IPS DF 4.7 (cell line): ENCODE measurements at regions not wholly inside any gene's neighbourhood (a gene's known extent, or its start where the extent isn't known, plus 50 kb on each side); places are given as distances from the start of the nearest gene placed in this dataset.
"Not testable (repeated sequence)": the region's sequence is repeated elsewhere in the genome, so short reads cannot be mapped to it uniquely, and the experiment has no call there.

Experiments used
- DNase-seq: peaks from one replicate; pipeline ENCODE4 v3.0.0-alpha.2; 2013; ENCODE audit warnings: low spot score; ENCODE audit errors: extremely low read depth

DNA sequence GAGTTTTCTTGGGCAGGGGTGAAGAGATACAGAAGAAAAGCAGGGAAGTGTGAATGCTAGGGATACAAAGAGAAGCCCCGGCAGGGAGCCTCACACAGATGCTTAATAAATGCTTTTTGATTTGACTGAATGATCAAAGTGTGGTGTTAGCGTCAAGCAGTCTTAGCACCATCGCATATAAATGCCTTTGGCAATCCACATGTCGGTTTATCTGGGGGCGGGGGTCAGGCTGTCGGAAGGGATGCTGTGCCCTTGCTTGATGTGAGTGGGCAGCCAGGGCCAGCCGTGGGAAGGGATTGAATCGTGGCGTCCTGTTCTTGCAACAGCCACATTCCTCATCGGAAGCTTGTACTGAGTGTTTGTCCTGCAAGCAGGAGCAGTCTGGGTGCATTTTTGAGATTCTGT lies 173.1 kb downstream of the LACC1 start:
- no peak for DNase-seq

DNA sequence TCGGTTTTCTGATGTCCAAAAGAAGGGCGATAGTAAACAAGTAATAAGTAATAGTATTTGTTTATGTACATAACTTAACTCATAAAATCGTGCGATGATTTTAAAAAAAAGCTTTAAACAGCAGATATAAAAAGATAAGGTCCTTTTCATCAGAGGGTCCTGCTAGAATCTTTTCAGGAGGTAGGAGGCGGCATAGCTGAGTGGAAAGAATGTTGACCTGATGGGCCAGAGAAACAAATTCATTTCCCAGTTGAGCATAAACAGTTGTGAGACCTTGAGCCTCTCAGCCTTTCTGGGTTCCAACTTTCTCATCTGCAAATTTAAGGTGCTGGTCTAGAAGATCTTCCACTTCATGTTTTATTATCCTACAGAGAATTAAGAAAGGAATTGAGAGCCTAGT lies 173.5 kb downstream of the LACC1 start:
- no peak for DNase-seq

DNA sequence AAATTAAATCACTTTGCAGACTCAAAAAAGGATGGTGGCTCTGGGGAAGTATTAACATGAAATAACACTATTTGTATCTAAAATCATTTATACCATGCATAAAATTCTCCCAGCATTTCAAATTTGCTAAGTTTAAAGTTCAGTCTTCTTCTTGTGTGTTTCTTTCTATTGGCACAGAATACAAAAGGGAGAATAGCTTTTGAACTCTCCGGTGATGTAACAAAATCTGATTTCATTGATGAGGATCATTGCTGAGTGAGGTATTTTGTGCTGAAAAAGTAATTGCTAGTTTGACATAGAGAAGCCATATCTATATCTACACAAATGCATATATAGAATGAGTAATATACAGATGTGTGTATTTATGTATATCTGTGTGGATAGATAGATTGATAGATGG lies 174.8 kb downstream of the LACC1 start:
- DNase-seq, result no peak

DNA sequence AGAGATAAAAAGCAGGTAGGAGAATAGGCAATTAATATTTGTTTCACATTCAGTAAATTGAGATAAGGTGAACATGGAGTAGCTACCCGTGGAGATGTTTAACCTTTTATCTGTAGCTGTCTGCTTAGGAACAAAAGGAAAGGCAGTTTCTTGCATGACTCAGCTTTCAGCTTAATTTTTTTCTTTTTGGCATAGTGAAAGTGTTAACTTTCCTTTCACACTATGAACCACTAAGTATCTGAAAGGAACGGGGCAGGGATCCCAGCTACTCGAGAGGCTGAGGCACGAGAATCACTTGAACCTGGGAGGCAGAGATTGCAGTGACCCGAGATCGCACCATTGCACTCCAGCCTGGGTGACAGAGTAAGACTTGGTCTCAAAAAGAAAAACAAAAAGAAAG lies 176.0 kb downstream of the LACC1 start:
- not testable (repeated sequence) for DNase-seq

DNA sequence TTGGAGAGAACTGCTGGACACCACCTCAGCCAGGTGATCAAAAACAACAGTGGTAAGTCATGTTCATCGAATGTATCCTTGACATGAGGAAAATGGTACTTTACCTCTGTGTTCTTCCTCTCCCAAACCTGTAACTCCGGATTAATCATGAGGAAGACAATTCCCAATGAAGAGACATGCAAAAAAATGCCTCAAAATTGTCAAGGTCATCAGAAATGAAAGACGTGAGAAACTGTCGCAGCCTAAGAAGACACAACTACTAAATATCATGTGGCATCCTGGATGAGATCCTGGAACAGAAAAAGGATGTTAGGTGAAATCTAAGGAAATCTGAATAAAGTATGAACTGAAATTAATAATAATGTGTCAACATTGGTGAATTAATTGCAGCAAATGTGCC lies 178.4 kb downstream of the LACC1 start:
- DNase-seq, result no peak

DNA sequence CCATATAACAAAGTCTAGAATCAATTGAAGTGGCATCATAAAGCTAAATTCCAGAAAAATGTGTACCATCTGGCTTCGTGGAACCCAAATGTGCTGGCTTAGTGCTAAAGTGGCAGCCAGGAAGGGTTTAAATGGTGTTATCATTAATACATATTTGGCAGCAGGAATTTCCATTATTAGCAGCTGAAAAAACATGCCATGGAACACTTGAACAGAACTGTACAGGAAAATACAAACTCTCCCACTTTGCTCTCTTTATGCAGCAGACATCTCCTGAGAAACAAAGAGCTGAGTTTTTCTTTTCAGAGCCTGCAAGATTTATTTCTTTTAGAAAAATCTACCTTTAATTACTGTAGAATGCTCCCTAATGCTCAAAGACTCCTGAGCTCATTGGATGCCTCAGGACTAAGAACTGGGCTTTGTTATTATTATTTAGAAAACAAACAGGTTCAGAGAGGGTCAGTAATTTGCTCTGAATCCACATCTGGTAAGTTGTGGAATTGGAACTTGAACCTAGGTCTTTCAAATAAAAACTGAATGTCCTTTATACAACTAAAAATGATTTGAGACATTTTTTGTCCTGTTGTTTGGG lies 179.0 kb downstream of the LACC1 start:
- no peak for DNase-seq

DNA sequence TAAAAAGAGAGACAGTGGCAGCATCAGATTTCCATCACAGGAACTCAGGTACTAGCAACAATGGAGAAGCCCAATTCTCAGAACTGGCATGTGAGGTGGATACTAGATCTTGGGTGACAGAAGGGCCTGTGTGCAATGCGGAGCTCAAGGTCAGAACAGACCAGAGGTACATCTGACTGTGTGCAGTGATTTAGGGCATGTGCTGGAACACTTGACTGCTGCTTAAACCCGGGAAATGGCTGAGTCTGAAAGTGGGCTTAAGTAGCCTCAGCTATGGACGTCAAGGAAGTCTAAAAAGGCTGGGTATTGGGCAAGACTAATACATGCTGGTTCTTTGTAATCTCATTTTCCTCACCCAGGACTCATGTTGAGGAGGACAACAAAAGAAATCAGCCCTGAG lies 182.2 kb downstream of the LACC1 start:
- no peak for DNase-seq

DNA sequence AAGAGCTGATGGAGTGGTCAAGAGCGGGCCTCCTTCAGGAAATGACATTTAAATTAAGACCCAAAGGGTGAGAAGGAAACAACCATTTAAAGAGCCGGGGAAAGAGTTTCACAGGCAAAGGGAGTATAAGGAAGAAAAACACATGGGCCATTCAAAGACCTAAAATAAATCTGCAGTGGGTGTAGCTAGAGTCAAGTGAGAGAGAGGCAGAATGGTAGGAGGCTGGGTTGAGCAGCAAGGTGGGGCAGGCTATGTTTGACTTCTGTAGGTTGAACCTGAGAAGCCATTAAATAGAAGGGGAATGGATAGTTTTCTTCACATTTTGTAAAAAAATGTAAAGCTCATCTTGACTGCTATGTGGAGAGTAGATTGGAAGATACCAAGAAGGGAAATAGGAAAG lies 183.8 kb downstream of the LACC1 start:
- DNase-seq, result no peak

DNA sequence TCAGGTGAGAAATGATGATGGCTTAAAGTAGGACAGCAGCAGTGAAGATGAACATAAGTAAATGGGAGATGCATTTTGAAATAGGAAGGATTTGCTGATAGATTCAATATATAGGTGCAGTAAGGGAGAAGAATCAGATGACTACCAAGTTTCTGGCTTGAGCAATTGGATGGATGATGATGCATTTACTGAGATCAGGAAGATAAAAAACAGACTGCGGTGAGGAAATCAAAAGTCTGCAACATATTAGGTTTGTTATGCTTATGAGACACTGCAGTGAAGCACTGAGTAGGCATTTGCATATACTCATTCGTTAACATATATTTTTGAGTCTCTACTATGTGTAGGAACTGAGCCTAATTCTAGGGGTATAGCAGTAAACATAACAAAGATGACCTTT lies 184.2 kb downstream of the LACC1 start:
- no peak for DNase-seq

DNA sequence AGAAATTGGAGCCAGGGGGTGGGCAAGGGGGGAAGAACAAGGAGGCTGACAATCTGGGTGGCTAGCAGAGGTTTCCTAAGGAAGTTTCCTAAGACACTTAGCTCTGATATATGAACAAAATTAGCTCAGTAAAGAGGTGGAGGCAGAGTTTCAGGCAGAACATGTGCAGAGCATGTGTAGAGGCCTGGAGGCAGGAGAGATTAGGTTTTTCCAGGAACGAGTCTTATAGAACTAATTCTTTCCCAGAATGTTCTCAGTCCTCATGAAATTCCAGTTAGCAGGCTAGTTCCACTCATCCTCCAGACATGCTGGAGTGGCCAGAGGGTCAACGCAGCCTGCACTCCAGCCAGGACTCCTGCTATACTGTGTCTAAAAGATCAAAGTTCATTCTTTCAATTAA lies 184.7 kb downstream of the LACC1 start:
- DNase-seq, result no peak

DNA sequence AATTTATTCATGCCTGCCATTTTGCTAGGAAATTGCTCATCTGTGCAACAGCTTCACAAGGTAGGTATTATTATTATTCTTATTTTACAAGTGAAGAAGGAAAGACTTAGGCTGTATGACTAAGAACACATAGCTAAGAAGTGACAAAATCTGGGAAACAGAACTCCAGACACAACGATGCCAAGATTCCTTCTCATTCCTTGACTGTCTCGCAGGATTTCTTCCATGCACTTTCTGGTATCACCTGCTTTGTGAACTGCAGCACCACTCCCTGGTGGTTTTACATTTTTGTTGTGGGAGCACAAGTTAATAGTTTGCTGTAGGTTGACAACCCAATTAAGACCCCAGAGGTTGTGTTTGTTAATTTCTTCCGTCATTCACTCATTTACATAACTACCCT lies 188.5 kb downstream of the LACC1 start:
- no peak for DNase-seq

DNA sequence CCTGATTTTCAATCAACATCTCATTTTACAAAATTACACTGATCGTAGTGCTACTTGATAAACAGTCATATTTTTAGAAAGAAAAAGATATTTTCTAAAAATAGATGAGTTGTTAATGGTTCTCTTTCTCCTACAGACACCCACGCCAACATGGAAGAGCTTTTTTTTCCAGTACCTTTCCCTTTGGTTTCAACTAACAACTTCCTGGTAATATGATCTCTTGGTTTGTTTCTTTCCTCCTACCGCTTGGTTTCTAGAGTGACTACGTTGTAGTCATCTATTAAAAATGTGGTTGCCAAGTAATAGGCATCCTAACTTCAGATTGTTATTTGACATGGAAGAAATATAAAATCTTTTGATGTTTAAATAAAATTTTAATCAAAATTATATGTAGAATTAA lies 189.0 kb downstream of the LACC1 start:
- DNase-seq, result no peak

DNA sequence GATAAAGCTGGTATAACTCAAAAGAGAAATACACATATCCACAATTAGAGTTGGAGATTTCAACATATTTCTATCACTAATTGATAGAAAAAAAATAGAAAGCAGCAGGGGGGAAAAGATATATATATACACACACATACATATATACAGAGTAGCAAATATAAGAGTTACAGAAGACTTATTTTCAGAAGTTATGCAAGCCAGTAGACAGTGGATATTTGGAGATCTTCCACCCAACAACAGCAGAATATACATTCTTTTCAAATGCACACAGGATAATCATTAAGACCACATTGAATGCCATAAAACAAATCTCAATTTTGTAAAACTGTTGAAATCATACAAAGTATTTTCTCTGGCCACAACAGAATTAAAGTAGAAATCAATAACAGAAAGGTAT lies 192.8 kb downstream of the LACC1 start:
- no peak for DNase-seq

DNA sequence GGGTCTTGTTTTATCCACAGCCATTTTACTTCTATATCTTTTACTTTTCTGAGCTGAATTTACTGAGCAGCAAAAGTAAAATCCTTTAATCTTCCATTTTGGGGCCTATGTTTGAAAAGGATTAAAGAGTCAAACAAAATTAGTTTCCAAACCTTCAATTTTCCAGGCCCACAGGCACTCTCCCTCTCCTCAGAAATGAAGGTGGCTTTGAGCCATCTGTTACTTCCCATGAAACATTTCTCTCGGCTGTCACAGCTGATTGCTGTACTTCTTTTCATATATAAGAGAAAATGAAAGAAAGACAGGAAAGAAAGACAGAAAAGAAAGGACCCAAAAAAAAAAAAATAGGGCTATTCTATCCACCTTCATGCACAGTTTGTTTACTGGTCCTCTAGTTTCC lies 194.9 kb downstream of the LACC1 start:
- DNase-seq, result no peak

DNA sequence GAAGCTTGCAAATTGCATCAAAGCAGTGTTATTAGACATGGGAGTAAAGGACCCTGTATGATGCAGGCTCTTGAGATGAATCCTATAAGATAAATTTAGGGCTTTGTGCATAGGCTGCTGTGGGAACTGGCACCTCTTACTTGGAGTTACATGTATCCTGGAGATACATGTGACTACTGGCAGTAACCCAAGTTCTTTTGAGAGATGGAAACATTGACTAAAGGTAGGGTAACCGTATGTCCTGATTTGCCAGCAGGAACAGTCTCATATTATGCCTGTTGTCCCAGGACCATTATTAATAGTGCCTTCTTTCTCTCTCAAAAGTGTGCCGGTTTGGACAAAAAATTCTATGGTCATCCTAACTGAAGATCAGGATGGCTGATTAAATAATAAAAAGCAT lies 195.4 kb downstream of the LACC1 start:
- DNase-seq, result no peak

DNA sequence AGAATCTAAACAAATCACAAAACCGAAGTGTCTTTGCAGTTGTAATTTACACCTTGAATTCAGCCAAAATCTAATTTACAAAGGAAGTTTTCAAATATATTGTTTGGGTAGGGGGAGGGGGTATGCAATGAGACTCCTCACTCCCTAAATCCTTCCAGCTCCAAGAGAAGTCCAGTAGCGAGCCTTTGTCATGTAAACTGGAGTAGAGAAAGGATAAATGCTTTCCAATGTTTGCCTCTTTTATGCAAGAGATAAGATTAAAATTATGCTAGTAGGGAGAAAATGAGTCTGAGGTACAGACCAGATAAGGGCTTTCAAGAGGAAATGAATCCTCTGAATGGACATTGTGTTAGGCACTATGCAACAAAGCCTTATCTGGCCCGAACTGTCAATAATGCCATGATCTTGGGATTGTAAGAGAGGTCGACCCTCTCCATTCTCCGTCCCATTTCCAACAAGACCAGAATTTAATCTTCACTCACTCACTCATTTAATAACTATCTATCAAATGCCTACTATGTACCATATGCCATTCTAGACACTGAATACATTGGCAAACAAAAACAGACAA lies 199.2 kb downstream of the LACC1 start:
- no peak for DNase-seq

DNA sequence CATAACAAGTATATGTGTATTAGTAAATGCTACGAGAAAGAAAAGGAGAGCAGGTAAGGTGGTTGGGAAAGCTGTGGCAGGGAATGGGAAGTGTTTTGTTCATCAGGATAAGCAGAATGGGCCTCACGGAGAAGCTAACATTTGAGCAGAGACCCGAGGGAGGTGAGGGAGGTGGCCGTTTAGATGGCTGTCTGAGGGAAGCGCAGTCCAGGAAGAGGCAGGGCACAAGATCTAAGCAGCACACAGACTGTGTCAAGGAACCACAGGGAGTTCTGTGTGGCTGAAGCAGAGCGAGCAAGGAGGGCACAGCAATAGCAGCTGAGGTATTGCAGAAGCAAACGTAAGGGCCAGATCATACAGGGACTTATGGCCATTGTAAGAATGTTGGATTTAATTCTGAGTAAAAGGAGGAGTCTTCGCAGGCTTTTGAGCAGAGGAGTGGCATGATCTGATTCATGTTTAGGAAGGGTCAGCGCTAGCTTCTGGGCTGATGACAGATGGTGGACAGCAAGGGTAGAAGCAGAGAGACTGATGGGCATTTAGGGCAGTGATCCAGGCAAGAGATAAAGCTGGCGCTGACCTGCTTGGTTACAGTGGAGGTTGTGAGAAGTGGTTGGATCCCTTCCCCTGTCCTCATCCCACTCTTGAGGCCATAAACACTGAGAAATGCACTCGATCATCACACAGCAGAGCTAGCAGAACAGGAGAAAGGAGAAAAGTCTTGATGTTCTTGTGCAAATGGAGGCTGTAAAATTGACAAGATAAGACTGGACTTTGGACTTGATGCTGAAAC lies 199.9 kb downstream of the LACC1 start:
- DNase-seq, result no peak

DNA sequence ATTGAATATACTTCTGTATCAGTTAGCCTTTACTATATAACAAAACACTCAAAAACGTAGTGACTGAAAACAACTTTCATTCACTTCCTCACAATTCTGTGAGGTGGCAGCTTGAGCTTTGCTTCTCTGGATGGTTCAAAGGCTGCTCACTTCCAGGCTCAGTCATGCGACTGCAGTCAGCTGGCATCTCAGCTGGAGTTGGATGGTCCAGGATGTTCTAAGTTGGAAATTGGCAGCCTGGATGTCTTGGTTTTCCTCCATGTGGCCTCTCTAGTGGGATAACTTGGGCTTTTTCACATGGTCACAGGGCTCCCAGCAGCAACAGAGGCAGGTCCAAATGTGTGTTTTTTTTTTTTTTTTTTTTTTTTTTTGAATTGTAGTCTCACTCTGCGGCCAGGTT lies 204.4 kb downstream of the LACC1 start:
- no peak for DNase-seq

DNA sequence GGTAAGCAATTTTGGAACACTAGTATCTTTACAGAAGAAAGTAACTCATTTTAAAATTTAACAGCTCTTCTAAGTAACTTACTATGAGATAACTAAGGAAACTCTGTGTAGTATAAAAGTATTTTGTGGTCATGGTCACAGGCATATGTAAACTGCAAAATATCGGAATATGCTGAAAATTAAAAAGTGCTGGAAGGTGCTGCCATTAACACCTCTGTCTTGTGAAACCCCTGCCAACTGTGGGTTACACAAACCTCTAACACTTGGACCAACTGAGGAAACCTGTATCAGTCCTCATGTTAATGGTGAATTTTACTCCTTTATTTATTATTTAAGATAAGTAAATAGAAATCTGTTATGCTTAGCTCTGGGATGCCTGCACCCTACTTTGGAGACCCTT lies 206.7 kb downstream of the LACC1 start:
- DNase-seq, result no peak

DNA sequence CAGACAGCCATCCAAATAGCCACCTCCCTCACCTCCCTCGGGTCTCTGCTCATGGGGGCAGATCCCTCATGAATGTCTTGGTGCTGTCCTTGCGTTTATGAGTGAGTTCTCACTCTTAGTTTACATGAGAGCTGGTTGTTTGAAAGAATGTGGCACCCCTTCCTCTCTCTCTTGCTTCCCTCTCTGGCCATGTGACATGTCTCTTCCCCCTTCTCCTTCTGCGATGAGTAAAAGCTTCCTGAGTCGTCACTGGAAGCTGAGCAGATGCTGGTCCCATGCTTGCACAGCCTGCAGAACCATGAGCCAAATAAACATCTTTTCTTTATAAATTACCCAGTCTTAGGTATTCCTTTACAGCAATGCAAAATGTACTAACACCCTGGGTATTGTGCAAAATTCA lies 208.7 kb downstream of the LACC1 start:
- DNase-seq, result no peak

DNA sequence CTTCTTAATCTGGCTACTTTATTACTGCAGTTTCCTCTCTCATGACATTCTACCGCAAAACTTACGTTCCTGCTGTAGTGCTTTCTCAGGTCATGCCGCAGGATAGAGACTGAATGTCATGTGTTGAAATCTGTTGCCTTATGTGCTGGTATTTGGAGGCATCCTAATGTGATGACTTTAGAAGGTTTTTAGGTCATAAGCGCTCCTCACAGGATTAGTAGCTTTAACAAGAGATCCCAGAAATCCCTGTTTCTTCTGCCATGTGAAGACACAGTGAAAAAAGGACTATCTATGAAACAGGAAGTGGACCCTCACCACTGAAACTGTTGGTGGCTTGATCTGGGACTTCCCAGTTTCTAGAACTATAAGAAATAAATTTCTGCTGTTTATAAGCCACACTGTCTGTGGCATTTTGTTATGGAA lies 209.3 kb downstream of the LACC1 start:
- DNase-seq, result no peak

DNA sequence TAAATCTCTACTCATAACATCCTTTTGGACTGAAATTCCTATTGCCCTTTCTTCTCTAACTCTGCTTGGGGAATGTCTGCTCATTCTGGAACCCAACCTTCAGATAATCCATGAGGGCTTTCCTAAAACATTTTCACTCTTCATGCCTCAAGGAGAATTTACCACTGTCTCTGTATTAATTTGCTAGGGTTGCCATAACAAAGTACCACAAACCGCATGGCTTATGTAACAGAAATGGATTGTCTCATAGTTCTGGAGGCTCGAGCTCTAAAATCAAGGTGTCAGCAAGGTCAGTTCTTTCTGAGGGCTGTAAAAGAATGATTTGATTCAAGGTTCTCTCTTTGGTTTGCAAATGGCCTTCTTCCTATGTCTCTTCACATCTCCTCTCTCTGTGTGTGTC lies 209.7 kb downstream of the LACC1 start:
- DNase-seq, result no peak
